ENCODE measurements at regions not wholly inside any gene's neighbourhood (a gene's known extent, or its start where the extent isn't known, plus 50 kb on each side); places are given as distances from the start of the nearest gene placed in this dataset.

DNA sequence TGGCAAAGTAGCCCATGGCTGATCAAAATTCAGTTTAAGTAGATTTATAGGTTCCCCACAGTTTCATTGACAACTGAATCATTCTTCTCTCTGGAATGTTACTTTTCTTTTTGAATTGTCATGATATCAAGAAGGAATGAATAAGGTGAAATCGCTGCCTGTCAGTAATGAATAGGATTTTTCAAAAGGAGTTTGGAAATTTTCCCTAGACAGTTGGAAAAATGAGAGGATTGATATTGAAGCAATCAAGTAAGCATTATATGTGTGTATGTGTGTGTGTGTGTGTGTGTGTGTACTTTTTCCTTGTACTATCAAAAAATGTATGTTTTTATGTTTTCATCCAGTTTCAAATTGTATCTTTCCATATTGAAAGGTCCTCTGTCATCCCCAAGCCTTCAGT is 479.5 kb downstream of the MRPL39 start:
- TF ChIP-seq, protein P1, sequence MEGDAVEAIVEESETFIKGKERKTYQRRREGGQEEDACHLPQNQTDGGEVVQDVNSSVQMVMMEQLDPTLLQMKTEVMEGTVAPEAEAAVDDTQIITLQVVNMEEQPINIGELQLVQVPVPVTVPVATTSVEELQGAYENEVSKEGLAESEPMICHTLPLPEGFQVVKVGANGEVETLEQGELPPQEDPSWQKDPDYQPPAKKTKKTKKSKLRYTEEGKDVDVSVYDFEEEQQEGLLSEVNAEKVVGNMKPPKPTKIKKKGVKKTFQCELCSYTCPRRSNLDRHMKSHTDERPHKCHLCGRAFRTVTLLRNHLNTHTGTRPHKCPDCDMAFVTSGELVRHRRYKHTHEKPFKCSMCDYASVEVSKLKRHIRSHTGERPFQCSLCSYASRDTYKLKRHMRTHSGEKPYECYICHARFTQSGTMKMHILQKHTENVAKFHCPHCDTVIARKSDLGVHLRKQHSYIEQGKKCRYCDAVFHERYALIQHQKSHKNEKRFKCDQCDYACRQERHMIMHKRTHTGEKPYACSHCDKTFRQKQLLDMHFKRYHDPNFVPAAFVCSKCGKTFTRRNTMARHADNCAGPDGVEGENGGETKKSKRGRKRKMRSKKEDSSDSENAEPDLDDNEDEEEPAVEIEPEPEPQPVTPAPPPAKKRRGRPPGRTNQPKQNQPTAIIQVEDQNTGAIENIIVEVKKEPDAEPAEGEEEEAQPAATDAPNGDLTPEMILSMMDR (IDR thresholded peaks at IDR 0.05; ENCODE audit: poor library complexity, severe bottlenecking) = no peak
- TF ChIP-seq, protein P2, sequence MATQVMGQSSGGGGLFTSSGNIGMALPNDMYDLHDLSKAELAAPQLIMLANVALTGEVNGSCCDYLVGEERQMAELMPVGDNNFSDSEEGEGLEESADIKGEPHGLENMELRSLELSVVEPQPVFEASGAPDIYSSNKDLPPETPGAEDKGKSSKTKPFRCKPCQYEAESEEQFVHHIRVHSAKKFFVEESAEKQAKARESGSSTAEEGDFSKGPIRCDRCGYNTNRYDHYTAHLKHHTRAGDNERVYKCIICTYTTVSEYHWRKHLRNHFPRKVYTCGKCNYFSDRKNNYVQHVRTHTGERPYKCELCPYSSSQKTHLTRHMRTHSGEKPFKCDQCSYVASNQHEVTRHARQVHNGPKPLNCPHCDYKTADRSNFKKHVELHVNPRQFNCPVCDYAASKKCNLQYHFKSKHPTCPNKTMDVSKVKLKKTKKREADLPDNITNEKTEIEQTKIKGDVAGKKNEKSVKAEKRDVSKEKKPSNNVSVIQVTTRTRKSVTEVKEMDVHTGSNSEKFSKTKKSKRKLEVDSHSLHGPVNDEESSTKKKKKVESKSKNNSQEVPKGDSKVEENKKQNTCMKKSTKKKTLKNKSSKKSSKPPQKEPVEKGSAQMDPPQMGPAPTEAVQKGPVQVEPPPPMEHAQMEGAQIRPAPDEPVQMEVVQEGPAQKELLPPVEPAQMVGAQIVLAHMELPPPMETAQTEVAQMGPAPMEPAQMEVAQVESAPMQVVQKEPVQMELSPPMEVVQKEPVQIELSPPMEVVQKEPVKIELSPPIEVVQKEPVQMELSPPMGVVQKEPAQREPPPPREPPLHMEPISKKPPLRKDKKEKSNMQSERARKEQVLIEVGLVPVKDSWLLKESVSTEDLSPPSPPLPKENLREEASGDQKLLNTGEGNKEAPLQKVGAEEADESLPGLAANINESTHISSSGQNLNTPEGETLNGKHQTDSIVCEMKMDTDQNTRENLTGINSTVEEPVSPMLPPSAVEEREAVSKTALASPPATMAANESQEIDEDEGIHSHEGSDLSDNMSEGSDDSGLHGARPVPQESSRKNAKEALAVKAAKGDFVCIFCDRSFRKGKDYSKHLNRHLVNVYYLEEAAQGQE (IDR thresholded peaks at IDR 0.05; ENCODE audit: borderline replicate concordance) = peak; percentile 99
- TF ChIP-seq MXI1 (conservative IDR thresholded peaks at IDR 0.05; ENCODE audit: poor library complexity, severe bottlenecking) (no peak), TAF1 (IDR thresholded peaks at IDR 0.05; ENCODE audit: low read depth) (no peak), EP300 (conservative IDR thresholded peaks at IDR 0.05; ENCODE audit: poor library complexity, severe bottlenecking) (peak; percentile 63), RAD21 (conservative IDR thresholded peaks at IDR 0.05) (no peak), SMC3 (conservative IDR thresholded peaks at IDR 0.05; ENCODE audit: poor library complexity) (no peak), POLR2AphosphoS5 (IDR thresholded peaks at IDR 0.05) (peak; percentile 28)

All from neural cell (in vitro differentiated cells).